SK-N-SH (cell line): ENCODE measurements at regions not wholly inside any gene's neighbourhood (a gene's known extent, or its start where the extent isn't known, plus 50 kb on each side); places are given as distances from the start of the nearest gene placed in this dataset.

ENCODE experiments used
- CTCF ChIA-PET: fragments of 300-600, 350-600 bp; formaldehyde crosslinking; extraction: SDS; loops from one replicate; lab custom pipeline; 2021; lab: Yijun Ruan, JAX
- POLR2A ChIA-PET: fragments of 350-600 bp; sonication (Branson Sonifier 250); formaldehyde crosslinking; extraction: SDS; loops from one replicate; lab custom pipeline; 2020; ENCODE audit warnings: antibody characterized with exemption, inconsistent platforms; lab: Yijun Ruan, JAX
- DNase-seq: peaks from one replicate; pipeline ENCODE4 v3.0.0; 2012
- H2AFZ ChIP-seq: fragments of 200-600 bp; sonication (generic); 2 replicates; pipeline ENCODE4 v1.8.1; 2016; ENCODE audit warnings: antibody characterized with exemption, mild to moderate bottlenecking, low read depth
- H3F3A ChIP-seq: fragments of 200-600 bp; sonication (generic); replicated peaks from 2 replicates; pipeline ENCODE3; 2016; ENCODE audit warnings: antibody characterized with exemption, mild to moderate bottlenecking; ENCODE audit not compliant: insufficient read depth
- H3K27ac ChIP-seq, 2 experiments: fragments of 200-500 bp in 1 of 2; fragments of 200-600 bp in 1 of 2; sonication (Bioruptor generic) in 1 of 2; sonication (generic), shearing (Covaris generic) in 1 of 2; 2 replicates each; pipeline versions ENCODE4 v1.5.1 to v1.6.1; 2014 to 2016; ENCODE audit warnings: low read depth in 2 of 2, inconsistent platforms in 1 of 2, low read length in 1 of 2, mild to moderate bottlenecking in 1 of 2, mixed read lengths in 1 of 2
- H3K27me3 ChIP-seq: fragments of 200-600 bp; sonication (generic), shearing (Covaris generic); 2 replicates; pipeline ENCODE4 v1.6.1; 2016; ENCODE audit warnings: mixed run types; ENCODE audit not compliant: insufficient read depth
- H3K36me3 ChIP-seq, 2 experiments: fragments of 200-500 bp in 1 of 2; fragments of 200-600 bp in 1 of 2; sonication (Bioruptor generic) in 1 of 2; sonication (generic) in 1 of 2; replicated peaks in 1 of 2; 2 replicates each; pipeline versions ENCODE3 to v1.5.1; 2014 to 2016; ENCODE audit warnings: low read length in 1 of 2, mild to moderate bottlenecking in 1 of 2; ENCODE audit not compliant: insufficient read depth in 2 of 2, control insufficient read depth in 1 of 2
- H3K4me1 ChIP-seq, 2 experiments: fragments of 200-500 bp in 1 of 2; fragments of 200-600 bp in 1 of 2; sonication (Bioruptor generic) in 1 of 2; sonication (generic), shearing (Covaris generic) in 1 of 2; 2 replicates each; pipeline versions ENCODE4 v1.5.1 to v1.6.1; 2014 to 2016; ENCODE audit warnings: low read depth in 1 of 2, low read length in 1 of 2, mixed run types in 1 of 2; ENCODE audit not compliant: insufficient read depth in 2 of 2, control insufficient read depth in 1 of 2
- H3K4me2 ChIP-seq: fragments of 200-600 bp; sonication (generic), shearing (Covaris generic); 2 replicates; pipeline ENCODE4 v1.6.1; 2017; ENCODE audit warnings: mixed run types
- H3K4me3 ChIP-seq, 2 experiments: fragments of 200-500 bp in 1 of 2; fragments of 200-600 bp in 1 of 2; sonication (Bioruptor generic) in 1 of 2; sonication (generic), shearing (Covaris generic) in 1 of 2; 2 replicates each; pipeline versions ENCODE4 v1.5.1 to v1.8.1; 2014 to 2016; ENCODE audit warnings: low read depth in 2 of 2, inconsistent platforms in 1 of 2, low read length in 1 of 2, mild to moderate bottlenecking in 1 of 2, mixed read lengths in 1 of 2, moderate library complexity in 1 of 2
- H3K79me2 ChIP-seq: fragments of 200-600 bp; sonication (generic); 2 replicates; pipeline ENCODE4 v1.8.1; 2017; ENCODE audit warnings: mild to moderate bottlenecking; ENCODE audit not compliant: insufficient read depth
- H3K9ac ChIP-seq: fragments of 200-600 bp; sonication (generic); 2 replicates; pipeline ENCODE4 v1.6.1; 2017; ENCODE audit warnings: mixed run types
- H3K9me2 ChIP-seq: fragments of 200-600 bp; sonication (generic); 2 replicates; pipeline ENCODE4 v1.6.1; 2017; ENCODE audit warnings: mixed run types
- H3K9me3 ChIP-seq: fragments of 200-600 bp; sonication (generic); 2 replicates; pipeline ENCODE4 v1.6.1; 2017; ENCODE audit warnings: mixed run types, mild to moderate bottlenecking, moderate library complexity
- H4K20me1 ChIP-seq: fragments of 200-600 bp; sonication (generic); 2 replicates; pipeline ENCODE4 v1.6.1; 2017; ENCODE audit warnings: mild to moderate bottlenecking, mixed run types; ENCODE audit not compliant: insufficient read depth
- CHD2 ChIP-seq: fragments of 150-350 bp; IDR thresholded peaks from 2 replicates; pipeline ENCODE4 v1.6.1; 2018; ENCODE audit warnings: low read length; ENCODE audit not compliant: partially characterized antibody
- EP300 ChIP-seq, 2 experiments: IDR thresholded peaks; 2 replicates each; pipeline versions ENCODE4 v1.4.0 to v1.6.1; 2012; ENCODE audit warnings: borderline replicate concordance in 1 of 2, low read depth in 1 of 2, low read length in 1 of 2
- EZH2phosphoT487 ChIP-seq: fragments of 200-600 bp; sonication (generic); IDR thresholded peaks from 2 replicates; pipeline ENCODE4 v1.6.1; 2017; ENCODE audit warnings: low read depth, mixed run types, mild to moderate bottlenecking, antibody characterized with exemption, moderate library complexity, borderline replicate concordance
- FOXJ3 ChIP-seq: sonication (generic); formaldehyde crosslinking; IDR thresholded peaks from 2 replicates; pipeline ENCODE4 v1.5.1; 2020; ENCODE audit warnings: mild to moderate bottlenecking, missing genetic modification reagents
- JUND ChIP-seq: IDR thresholded peaks from 2 replicates; pipeline ENCODE4 v1.4.0; 2012
- MEF2A ChIP-seq: IDR thresholded peaks from 2 replicates; pipeline ENCODE4 v1.4.0; 2012; ENCODE audit warnings: low read depth, borderline replicate concordance
- MXI1 ChIP-seq: IDR thresholded peaks from 2 replicates; pipeline ENCODE4 v1.6.1; 2012; ENCODE audit warnings: mild to moderate bottlenecking, low read depth, low read length, improper control_type of control experiment
- NFIC ChIP-seq: IDR thresholded peaks from 2 replicates; pipeline ENCODE4 v1.4.0; 2012; ENCODE audit warnings: borderline replicate concordance
- POLR2AphosphoS5 ChIP-seq: IDR thresholded peaks from 2 replicates; pipeline ENCODE4 v1.6.1; 2012; ENCODE audit warnings: low read depth, low read length
- RAD21 ChIP-seq: IDR thresholded peaks from 2 replicates; pipeline ENCODE4 v1.6.1; 2012; ENCODE audit warnings: mild to moderate bottlenecking, low read length
- RCOR1 ChIP-seq: fragments of 150-350 bp; IDR thresholded peaks from 2 replicates; pipeline ENCODE4 v1.6.1; 2017; ENCODE audit warnings: antibody characterized with exemption, low read length
- RXRA ChIP-seq: IDR thresholded peaks from 2 replicates; pipeline ENCODE4 v1.4.0; 2012; ENCODE audit warnings: low read depth, mild to moderate bottlenecking, borderline replicate concordance
- TAF1 ChIP-seq: IDR thresholded peaks from 2 replicates; pipeline ENCODE4 v1.6.1; 2012; ENCODE audit warnings: low read depth, mild to moderate bottlenecking, low read length, moderate library complexity, borderline replicate concordance
- TCF12 ChIP-seq: IDR thresholded peaks from 2 replicates; pipeline ENCODE4 v1.4.0; 2012
- WGBS: methylation state at CpG from one replicate; pipeline ENCODE4 v1.1.6; 2017; ENCODE audit warnings: low lambda C conversion rate; 5-methylcytosine and 5-hydroxymethylcytosine counted together
- TF ChIP-seq, protein P1 (sequence below): IDR thresholded peaks from 2 replicates; pipeline ENCODE4 v1.4.0; 2012; ENCODE audit warnings: low read depth, borderline replicate concordance
- TF ChIP-seq, protein P2 (sequence below): fragments of 150-350 bp; IDR thresholded peaks from 2 replicates; pipeline ENCODE4 v1.6.1; 2016; ENCODE audit warnings: mild to moderate bottlenecking, low read depth, low read length
- TF ChIP-seq, protein P3 (sequence below): IDR thresholded peaks from 2 replicates; pipeline ENCODE4 v1.4.0; 2012; ENCODE audit warnings: low read depth
- TF ChIP-seq, protein P4 (sequence below): IDR thresholded peaks from 2 replicates; pipeline ENCODE4 v1.4.0; 2012; ENCODE audit warnings: low read depth, borderline replicate concordance

DNA sequence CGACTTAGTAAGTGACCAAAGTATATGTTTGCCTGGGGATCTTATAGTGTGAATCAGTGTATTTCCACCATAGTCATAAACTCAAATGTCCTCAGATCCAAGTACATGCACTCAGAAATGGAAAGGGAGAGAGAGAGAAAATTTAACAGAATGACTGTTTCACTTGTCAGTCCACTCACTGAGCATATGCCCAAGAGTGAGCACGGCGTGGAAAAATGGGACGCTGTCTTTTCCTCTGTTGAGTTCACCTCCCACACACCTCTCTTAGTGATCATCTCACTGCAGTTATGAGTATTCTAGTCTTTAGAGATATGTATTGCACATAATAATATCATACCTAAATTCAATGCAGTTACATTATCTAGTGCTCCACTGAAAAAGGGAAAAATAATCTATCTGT lies 156.8 kb upstream of the PRMT6 start:
- TF ChIP-seq FOXJ3 (no peak), EZH2phosphoT487 (no peak), TAF1 (no peak), MXI1 (no peak), POLR2AphosphoS5 (no peak), RXRA (no peak), JUND (no peak), MEF2A (no peak), TCF12 (no peak), RCOR1 (no peak), CHD2 (no peak), NFIC (no peak), RAD21 (no peak), EP300 (IDR thresholded peaks at IDR 0.05; ENCODE audit: borderline replicate concordance in 1 of 2, low read depth in 1 of 2, low read length in 1 of 2) (no peak)
- TF ChIP-seq, protein P1, sequence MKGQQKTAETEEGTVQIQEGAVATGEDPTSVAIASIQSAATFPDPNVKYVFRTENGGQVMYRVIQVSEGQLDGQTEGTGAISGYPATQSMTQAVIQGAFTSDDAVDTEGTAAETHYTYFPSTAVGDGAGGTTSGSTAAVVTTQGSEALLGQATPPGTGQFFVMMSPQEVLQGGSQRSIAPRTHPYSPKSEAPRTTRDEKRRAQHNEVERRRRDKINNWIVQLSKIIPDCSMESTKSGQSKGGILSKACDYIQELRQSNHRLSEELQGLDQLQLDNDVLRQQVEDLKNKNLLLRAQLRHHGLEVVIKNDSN = no peak
- TF ChIP-seq, protein P2, sequence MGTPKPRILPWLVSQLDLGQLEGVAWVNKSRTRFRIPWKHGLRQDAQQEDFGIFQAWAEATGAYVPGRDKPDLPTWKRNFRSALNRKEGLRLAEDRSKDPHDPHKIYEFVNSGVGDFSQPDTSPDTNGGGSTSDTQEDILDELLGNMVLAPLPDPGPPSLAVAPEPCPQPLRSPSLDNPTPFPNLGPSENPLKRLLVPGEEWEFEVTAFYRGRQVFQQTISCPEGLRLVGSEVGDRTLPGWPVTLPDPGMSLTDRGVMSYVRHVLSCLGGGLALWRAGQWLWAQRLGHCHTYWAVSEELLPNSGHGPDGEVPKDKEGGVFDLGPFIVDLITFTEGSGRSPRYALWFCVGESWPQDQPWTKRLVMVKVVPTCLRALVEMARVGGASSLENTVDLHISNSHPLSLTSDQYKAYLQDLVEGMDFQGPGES = no peak
- TF ChIP-seq, protein P3, sequence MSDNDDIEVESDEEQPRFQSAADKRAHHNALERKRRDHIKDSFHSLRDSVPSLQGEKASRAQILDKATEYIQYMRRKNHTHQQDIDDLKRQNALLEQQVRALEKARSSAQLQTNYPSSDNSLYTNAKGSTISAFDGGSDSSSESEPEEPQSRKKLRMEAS = no peak
- TF ChIP-seq, protein P4, sequence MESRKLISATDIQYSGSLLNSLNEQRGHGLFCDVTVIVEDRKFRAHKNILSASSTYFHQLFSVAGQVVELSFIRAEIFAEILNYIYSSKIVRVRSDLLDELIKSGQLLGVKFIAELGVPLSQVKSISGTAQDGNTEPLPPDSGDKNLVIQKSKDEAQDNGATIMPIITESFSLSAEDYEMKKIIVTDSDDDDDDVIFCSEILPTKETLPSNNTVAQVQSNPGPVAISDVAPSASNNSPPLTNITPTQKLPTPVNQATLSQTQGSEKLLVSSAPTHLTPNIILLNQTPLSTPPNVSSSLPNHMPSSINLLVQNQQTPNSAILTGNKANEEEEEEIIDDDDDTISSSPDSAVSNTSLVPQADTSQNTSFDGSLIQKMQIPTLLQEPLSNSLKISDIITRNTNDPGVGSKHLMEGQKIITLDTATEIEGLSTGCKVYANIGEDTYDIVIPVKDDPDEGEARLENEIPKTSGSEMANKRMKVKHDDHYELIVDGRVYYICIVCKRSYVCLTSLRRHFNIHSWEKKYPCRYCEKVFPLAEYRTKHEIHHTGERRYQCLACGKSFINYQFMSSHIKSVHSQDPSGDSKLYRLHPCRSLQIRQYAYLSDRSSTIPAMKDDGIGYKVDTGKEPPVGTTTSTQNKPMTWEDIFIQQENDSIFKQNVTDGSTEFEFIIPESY = no peak
- ChIA-PET CTCF (no interaction called here), POLR2A (no interaction called here)
- Histone ChIP-seq H3K4me2 (no peak overlapping the region), H3K79me2 (no peaks in the 10 kb centered on the region), H3K36me3 (no peaks in the 10 kb centered on the region), H3K27me3 (no peaks in the 10 kb centered on the region), H4K20me1 (no peaks in the 10 kb centered on the region), H3K27ac (no peak overlapping the region), H3F3A (no peaks in the 10 kb centered on the region), H3K9me3 (no peaks in the 10 kb centered on the region), H3K9me2 (no peaks in the 10 kb centered on the region), H3K9ac (no peak overlapping the region), H2AFZ (no peak overlapping the region), H3K4me3 (no peak overlapping the region), H3K4me1 (no peaks in the 10 kb centered on the region)
- no peak for DNase-seq
- 54% methylated on average over 4 of the region's 4 CpGs for WGBS
